Colonic mucosa (tissue), 4 donors: ENCODE measurements at regions not wholly inside any gene's neighbourhood (a gene's known extent, or its start where the extent isn't known, plus 50 kb on each side); places are given as distances from the start of the nearest gene placed in this dataset.

Experiments
- DNase-seq: peaks from one replicate; pipeline ENCODE4 v3.0.0-alpha.2; 2020
- H3K27ac ChIP-seq: fragments of 200-600 bp; one replicate; pipeline ENCODE4 v1.8.0; 2021
- H3K27me3 ChIP-seq: fragments of 200-600 bp; one replicate; pipeline ENCODE4 v1.8.0; 2021
- H3K36me3 ChIP-seq: fragments of 200-600 bp; one replicate; pipeline ENCODE4 v1.8.0; 2021
- H3K4me1 ChIP-seq: fragments of 200-600 bp; one replicate; pipeline ENCODE4 v1.8.0; 2021; ENCODE audit warnings: mild to moderate bottlenecking
- H3K4me3 ChIP-seq: fragments of 200-600 bp; one replicate; pipeline ENCODE4 v1.8.0; 2021
- H3K9ac ChIP-seq, 2 donors: one replicate each; pipeline ENCODE4 v1.7.0; 2013; ENCODE audit warnings: control low read depth in 2 of 2, low read depth in 2 of 2, low read length in 2 of 2
- H3K9me3 ChIP-seq: fragments of 200-600 bp; one replicate; pipeline ENCODE4 v1.8.0; 2021
- CTCF ChIP-seq: fragments of 200-600 bp; IDR thresholded peaks from one replicate; pipeline ENCODE4 v1.8.0; 2022; ENCODE audit warnings: antibody characterized with exemption, mild to moderate bottlenecking
- intact Hi-C: fragments of 100-400 bp; cut with DNase I; formaldehyde crosslinking; loops from one replicate; pipeline ENCODE4 v1.14.1; 2022
- donor health status: healthy.
- donor health status: DM: no; HTN: no; CAD: no.
- donor health status: DM: no; HTN: no; CAD: no.

GRCh38 chr11:20278727-20279126, 84.8 kb upstream of the HTATIP2 start:
- H3K4me1 ChIP-seq = no peaks in the 10 kb centered on the region
- no peak for DNase-seq
- TF ChIP-seq CTCF = no peak
- H3K36me3 ChIP-seq = no peaks in the 10 kb centered on the region
- no peak overlapping the region for H3K9ac ChIP-seq
- no peaks in the 10 kb centered on the region for H3K9me3 ChIP-seq
- no peaks in the 10 kb centered on the region for H3K27me3 ChIP-seq
- intact Hi-C loops = no loop called here
- H3K27ac ChIP-seq = no peak overlapping the region
- H3K4me3 ChIP-seq = no peak overlapping the region

- H3K27me3 ChIP-seq = no peaks in the 10 kb centered on the region
- TF ChIP-seq CTCF = no peak
- no peak overlapping the region for H3K4me3 ChIP-seq
- H3K27ac ChIP-seq = no peak overlapping the region
- no peaks in the 10 kb centered on the region for H3K36me3 ChIP-seq
- H3K9me3 ChIP-seq = no peaks in the 10 kb centered on the region
- intact Hi-C loops = no loop called here
- H3K4me1 ChIP-seq = no peaks in the 10 kb centered on the region
- no peak overlapping the region for H3K9ac ChIP-seq
- DNase-seq = no peak
These were observed 86.5 kb upstream of the HTATIP2 start for GRCh38 chr11:20277014-20277413.

GRCh38 chr11:20275987-20276965, 87.2 kb upstream of the HTATIP2 start:
- H3K36me3 ChIP-seq = no peaks in the 10 kb centered on the region
- H3K9ac ChIP-seq = no peak overlapping the region
- H3K4me1 ChIP-seq = no peaks in the 10 kb centered on the region
- H3K9me3 ChIP-seq = no peaks in the 10 kb centered on the region
- no peak overlapping the region for H3K4me3 ChIP-seq
- no peaks in the 10 kb centered on the region for H3K27me3 ChIP-seq
- H3K27ac ChIP-seq = no peak overlapping the region
- intact Hi-C loops = no loop called here
- DNase-seq = no peak
- no peak for TF ChIP-seq CTCF

- no peaks in the 10 kb centered on the region for H3K27me3 ChIP-seq
- no peak overlapping the region for H3K9ac ChIP-seq
- no peak overlapping the region for H3K4me3 ChIP-seq
- no peak overlapping the region for H3K27ac ChIP-seq
- TF ChIP-seq CTCF = no peak
- H3K4me1 ChIP-seq = no peaks in the 10 kb centered on the region
- intact Hi-C loops = no loop called here
- H3K36me3 ChIP-seq = no peaks in the 10 kb centered on the region
- no peak for DNase-seq
- no peaks in the 10 kb centered on the region for H3K9me3 ChIP-seq
These were observed 89.5 kb upstream of the HTATIP2 start for GRCh38 chr11:20274031-20274430.

GRCh38 chr11:20261526-20261925, 101.3 kb upstream of the DBX1 start:
- H3K9ac ChIP-seq = no peak overlapping the region
- no peak overlapping the region for H3K4me3 ChIP-seq
- no peaks in the 10 kb centered on the region for H3K4me1 ChIP-seq
- H3K27ac ChIP-seq = no peak overlapping the region
- H3K27me3 ChIP-seq = no peaks in the 10 kb centered on the region
- intact Hi-C loops = no loop called here
- H3K36me3 ChIP-seq = no peaks in the 10 kb centered on the region
- DNase-seq = no peak
- no peaks in the 10 kb centered on the region for H3K9me3 ChIP-seq
- TF ChIP-seq CTCF = no peak
